Activated naive CD4-positive, alpha-beta T cell treated with anti-CD3 and anti-CD28 coated beads, Interleukin-2, amount 50 U/mL, for 24 hours (primary cell): ENCODE measurements at regions not wholly inside any gene's neighbourhood (a gene's known extent, or its start where the extent isn't known, plus 50 kb on each side); places are given as distances from the start of the nearest gene placed in this dataset.
A peak's percentile ranks its signal among the peaks of the same experiment; 100 is the strongest.
"Not testable (repeated sequence)": the region's sequence is repeated elsewhere in the genome, so short reads cannot be mapped to it uniquely, and the experiment has no call there.

Experiments
- H3K27ac Mint-ChIP-seq: one replicate; pipeline ENCODE4 v1.8.0; 2021; ENCODE audit warnings: mild to moderate bottlenecking, mixed read lengths
- H3K27me3 Mint-ChIP-seq: one replicate; pipeline ENCODE4 v1.8.0; 2021; ENCODE audit warnings: mixed read lengths
- H3K36me3 Mint-ChIP-seq: one replicate; pipeline ENCODE4 v1.8.0; 2021; ENCODE audit warnings: mixed read lengths
- H3K4me1 Mint-ChIP-seq: one replicate; pipeline ENCODE4 v1.8.0; 2021; ENCODE audit warnings: mixed read lengths
- H3K4me3 Mint-ChIP-seq: one replicate; pipeline ENCODE4 v1.8.0; 2021; ENCODE audit warnings: mild to moderate bottlenecking, mixed read lengths
- H3K9me3 Mint-ChIP-seq: one replicate; pipeline ENCODE4 v1.8.0; 2021; ENCODE audit warnings: mixed read lengths

DNA sequence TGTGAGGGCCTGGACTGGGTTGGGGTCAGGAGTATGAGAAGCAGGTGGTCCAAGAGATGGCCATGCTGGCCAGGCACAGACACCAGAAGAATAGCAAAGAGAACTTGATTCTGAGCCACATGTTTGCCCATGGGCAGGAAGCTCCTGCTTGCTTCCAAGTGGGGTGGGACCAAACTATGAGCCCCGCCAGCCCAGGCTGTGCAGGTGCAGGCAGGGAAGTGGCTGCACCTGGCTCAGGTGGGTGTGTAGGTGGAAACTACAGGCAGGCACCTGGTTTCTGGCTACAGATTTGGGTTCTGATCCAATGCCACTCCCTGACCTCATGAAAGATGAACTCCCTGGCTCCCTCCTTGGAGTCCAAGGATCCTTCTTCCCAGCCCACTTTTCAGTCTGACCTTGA, 207.9 kb upstream of the KLF3 start:
- Mint-ChIP-seq H3K9me3 (no peaks in the 10 kb centered on the region), H3K36me3 (no peaks in the 10 kb centered on the region), H3K27ac (peak overlapping the region; percentile 43), H3K4me1 (peaks cover 53% of the 10 kb centered on the region), H3K4me3 (no peak overlapping the region), H3K27me3 (no peaks in the 10 kb centered on the region)

DNA sequence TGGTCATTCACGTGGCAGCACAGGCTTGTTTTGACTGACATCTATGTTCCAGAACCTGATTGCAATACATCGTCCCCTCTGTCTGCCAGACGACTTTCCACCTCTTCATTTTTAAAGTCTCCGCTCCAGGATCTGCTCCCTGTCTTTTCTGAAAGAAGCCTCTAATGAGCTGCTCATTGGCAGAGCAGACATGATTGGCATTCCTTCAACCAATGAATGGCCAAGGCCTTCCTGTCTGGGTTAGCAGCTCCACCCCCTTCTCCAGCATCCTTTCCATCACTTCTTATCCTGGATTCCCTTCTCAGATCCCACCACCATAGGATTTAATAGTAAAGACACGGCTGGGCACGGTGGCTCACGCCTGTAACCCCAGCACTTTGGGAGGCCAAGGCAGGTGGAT, 202.7 kb upstream of the KLF3 start:
- Mint-ChIP-seq H3K36me3 (no peaks in the 10 kb centered on the region), H3K27me3 (no peaks in the 10 kb centered on the region), H3K9me3 (no peaks in the 10 kb centered on the region), H3K27ac (no peak overlapping the region), H3K4me1 (peaks cover 17% of the 10 kb centered on the region), H3K4me3 (no peak overlapping the region)

DNA sequence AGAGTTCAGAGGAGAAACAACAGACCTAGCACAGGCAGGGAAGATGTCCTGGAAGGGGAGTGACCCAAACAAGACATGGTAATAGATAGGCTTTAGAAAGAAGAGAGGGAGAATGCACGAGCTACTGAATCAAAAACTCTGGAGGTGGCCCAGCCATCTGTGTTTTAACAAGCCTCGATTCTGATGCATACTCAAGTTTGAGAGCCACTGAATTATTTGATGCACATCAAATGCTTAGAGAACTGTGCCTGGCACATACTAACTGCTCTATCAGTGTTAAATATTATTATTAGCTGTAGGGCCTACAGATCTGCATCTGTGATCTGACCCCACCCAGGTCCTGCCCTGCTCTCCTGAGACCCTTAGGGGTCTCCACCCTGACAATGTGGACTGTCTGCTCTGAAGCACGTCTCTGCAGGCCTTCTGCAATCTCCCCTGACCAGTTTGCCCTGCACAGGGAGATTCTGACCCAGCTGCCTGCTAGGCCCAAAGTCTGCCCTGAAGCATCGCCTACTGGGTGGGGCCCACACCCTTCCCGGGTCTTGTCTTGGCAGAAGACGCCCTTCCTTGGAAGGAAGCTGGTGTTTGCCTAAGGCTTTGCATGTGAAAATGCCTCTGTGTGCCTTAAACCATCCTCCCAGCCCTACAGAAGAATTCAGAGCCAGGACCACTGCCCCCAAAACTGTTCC, 201.5 kb upstream of the KLF3 start:
- H3K27ac Mint-ChIP-seq = no peak overlapping the region
- peaks cover 11% of the 10 kb centered on the region for H3K4me1 Mint-ChIP-seq
- no peak overlapping the region for H3K4me3 Mint-ChIP-seq
- H3K36me3 Mint-ChIP-seq = peaks cover 3% of the 10 kb centered on the region
- no peaks in the 10 kb centered on the region for H3K27me3 Mint-ChIP-seq
- H3K9me3 Mint-ChIP-seq = peaks cover 6% of the 10 kb centered on the region

DNA sequence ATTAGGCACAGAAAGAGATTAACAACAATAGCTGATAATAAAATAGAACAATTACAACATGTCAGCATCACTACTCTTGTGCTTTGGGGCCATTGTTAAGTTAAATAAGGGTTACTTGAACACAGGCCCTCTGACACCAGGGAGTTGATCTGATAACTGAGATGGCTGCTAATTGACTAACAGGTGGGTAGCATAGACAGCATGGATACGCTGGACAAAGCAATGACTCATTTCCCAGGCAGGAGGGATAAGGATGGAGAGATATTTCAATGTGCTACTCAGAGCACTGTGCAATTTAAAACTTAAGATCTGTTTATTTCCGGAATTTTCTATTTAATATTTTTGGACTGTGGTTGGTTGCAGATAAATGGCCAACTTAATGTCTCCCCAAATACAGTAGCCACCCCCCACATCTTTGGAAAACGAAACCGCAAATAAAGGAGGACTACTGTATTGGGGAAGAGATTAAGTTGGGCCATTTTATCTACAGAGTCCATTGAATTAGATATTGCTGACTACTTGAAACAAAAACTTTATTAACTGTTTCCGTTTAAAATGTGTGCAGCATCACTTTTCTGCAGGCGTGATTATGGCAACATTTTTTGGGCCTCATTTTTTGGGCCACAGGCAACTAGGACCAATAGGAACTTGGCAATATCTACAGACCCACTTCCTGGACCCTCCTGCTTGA, 200.6 kb upstream of the KLF3 start:
- no peak overlapping the region for H3K4me3 Mint-ChIP-seq
- H3K27me3 Mint-ChIP-seq = no peaks in the 10 kb centered on the region
- no peak overlapping the region for H3K27ac Mint-ChIP-seq
- H3K36me3 Mint-ChIP-seq = peaks cover 3% of the 10 kb centered on the region
- peaks cover 6% of the 10 kb centered on the region for H3K9me3 Mint-ChIP-seq
- peaks cover 11% of the 10 kb centered on the region for H3K4me1 Mint-ChIP-seq

DNA sequence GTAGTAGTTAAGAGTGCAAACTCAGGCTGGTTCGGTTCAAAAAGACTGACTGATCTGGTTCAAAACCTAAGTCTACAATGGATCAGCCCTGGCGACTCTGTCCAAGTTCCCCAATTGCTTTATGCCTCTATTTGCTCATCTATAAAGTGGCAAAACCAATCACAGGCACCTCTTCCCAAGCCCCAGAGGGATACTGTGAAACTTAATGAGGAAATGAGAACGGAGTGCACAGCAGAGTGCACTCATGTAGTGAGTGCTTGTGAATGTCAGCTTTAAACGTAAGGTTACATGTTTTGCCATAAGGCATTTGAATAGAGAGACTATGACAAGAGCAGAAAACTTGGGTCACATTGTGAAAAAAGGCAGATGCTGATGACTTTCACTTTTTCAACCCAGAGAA, 199.7 kb upstream of the KLF3 start:
- peaks cover 11% of the 10 kb centered on the region for H3K4me1 Mint-ChIP-seq
- H3K27ac Mint-ChIP-seq = no peak overlapping the region
- no peaks in the 10 kb centered on the region for H3K27me3 Mint-ChIP-seq
- H3K9me3 Mint-ChIP-seq = peaks cover 6% of the 10 kb centered on the region
- H3K36me3 Mint-ChIP-seq = peaks cover 3% of the 10 kb centered on the region
- peak overlapping the region; percentile 19 for H3K4me3 Mint-ChIP-seq

DNA sequence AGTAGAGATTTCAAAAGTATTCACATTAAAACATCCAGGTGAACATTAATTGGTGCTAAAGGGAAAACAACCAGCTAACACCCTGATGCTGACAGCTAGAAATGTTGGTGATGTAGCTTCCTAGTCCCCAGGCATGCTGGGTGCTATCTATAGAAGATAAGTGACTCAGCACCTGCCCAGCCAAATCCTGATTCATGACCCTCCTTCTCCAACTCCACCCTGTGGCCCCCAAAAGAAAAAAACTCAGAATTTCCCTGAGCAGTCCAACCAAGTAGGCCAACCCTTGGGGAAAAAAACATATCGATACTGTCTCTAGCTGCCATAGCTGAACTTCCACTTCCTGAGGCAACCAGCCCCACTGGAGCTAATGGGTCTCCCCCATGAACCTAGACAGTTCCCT, 197.6 kb upstream of the KLF3 start:
- H3K36me3 Mint-ChIP-seq = peaks cover 3% of the 10 kb centered on the region
- no peak overlapping the region for H3K27ac Mint-ChIP-seq
- peaks cover 6% of the 10 kb centered on the region for H3K9me3 Mint-ChIP-seq
- no peak overlapping the region for H3K4me3 Mint-ChIP-seq
- no peaks in the 10 kb centered on the region for H3K27me3 Mint-ChIP-seq
- H3K4me1 Mint-ChIP-seq = peaks cover 11% of the 10 kb centered on the region

DNA sequence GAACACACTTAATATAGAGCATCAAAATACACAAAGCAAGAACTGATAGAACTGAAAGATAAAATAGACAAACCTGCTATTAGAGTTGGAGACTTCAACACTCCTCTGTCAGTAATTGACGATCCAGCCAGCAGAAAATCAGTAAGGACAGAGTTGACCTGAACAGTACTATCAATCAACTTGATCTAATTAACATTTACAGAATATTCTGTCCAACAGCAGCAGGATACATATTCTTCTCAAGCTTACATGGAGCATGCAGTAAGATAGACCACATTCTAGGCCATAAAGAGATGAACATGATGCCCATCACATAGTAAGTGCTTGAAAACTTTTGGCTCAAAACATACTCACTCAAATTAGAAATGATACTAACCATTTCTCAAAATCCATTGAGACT, 196.7 kb upstream of the KLF3 start:
- Mint-ChIP-seq H3K9me3 (peaks cover 6% of the 10 kb centered on the region), H3K36me3 (peaks cover 3% of the 10 kb centered on the region), H3K4me1 (peaks cover 11% of the 10 kb centered on the region), H3K27me3 (no peaks in the 10 kb centered on the region), H3K27ac (no peak overlapping the region), H3K4me3 (no peak overlapping the region)

DNA sequence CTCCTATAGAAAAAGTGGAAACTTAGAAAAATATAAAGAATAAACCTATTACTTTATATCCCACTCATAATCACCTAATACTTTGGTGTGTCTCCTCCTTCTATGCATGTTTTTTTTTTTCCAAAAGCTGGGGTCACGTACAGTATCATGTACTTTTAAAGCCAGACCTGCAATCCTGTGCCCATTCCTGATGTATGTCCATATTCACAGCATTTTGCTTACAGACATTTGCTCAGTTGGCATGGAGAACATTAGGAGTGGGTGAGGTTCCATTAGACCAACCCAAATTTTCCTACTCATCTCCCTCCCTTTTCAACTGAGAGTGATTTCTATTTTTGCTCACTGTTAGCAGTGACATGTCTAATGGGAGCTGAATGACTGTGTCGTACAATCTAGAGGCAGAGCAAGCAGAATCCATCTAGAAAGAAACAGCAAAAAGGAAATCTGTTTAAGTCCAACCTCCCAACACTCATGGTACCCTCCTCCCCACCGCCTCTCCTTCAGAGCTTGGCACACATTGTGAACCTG, 195.6 kb upstream of the KLF3 start:
- peaks cover 11% of the 10 kb centered on the region for H3K4me1 Mint-ChIP-seq
- no peaks in the 10 kb centered on the region for H3K27me3 Mint-ChIP-seq
- peaks cover 3% of the 10 kb centered on the region for H3K36me3 Mint-ChIP-seq
- no peak overlapping the region for H3K4me3 Mint-ChIP-seq
- no peak overlapping the region for H3K27ac Mint-ChIP-seq
- H3K9me3 Mint-ChIP-seq = peaks cover 6% of the 10 kb centered on the region

DNA sequence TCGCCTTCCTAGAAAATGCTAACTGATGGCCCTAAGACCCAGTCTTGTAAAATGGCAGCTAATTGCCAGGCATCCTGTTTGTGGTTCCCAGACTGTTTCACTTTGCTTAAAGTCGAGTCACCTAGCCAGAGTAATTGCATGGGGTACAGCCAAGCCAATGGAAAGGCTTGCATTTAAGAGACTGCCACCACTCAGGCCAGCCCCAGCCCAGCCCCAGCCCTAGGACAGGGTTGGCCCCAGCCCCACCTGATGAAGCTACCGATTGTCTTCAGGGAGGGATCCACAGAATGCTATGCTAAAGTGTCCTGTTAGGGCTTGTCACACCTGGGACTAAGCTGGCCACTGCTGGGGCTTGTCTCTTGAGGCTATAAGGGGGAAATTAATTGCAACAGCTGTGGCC, 194.6 kb upstream of the KLF3 start:
- Mint-ChIP-seq H3K27ac (no peak overlapping the region), H3K4me1 (peaks cover 7% of the 10 kb centered on the region), H3K4me3 (no peak overlapping the region), H3K27me3 (no peaks in the 10 kb centered on the region), H3K9me3 (peaks cover 6% of the 10 kb centered on the region), H3K36me3 (peaks cover 3% of the 10 kb centered on the region)

DNA sequence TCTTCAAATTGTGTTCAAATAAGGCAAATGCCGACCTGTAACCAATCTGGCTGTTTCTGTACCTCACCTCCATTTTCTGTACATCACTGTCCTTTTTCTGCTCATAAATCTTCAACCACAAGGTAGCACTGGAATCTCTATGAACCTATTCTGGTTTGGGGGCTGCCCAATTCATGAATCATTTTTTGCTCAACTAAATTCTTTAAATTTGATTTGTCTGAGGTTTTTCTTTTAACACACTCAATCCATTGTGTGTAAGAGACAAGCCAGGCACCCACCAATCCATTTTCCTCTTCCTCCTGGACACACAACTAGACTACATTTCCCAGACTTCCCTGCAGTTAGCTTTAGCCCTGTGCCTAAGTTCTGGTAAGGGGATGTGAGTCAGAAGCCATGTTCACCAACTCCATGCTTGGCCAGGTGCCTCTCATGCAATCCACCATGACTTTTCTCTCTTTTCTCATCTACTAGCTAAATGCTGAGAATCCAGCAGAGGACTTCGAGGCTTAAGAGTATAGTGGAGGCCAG, 193.2 kb upstream of the KLF3 start:
- Mint-ChIP-seq H3K27ac (no peak overlapping the region), H3K27me3 (no peaks in the 10 kb centered on the region), H3K9me3 (peaks cover 12% of the 10 kb centered on the region), H3K4me3 (no peak overlapping the region), H3K36me3 (peaks cover 6% of the 10 kb centered on the region), H3K4me1 (no peaks in the 10 kb centered on the region)

DNA sequence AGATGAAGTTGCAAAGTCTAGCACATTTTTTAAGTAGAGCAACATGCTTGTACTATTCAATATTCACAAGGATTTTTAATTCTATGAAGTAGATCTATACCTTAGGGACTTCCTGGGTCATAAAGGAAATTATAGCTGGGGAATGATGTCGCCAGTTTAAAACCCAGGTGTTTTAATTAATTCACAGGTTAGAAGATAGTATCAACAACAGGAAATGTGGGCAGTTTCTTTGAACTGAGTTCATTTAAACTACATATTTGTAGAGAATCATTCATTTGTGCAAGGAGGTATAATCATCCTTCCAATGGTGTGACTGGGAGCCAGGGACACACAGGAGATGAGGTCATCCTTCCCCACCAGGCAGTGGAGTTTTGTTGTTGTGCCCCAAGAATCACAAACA, 181.3 kb upstream of the KLF3 start:
- H3K9me3 Mint-ChIP-seq = no peaks in the 10 kb centered on the region
- H3K4me1 Mint-ChIP-seq = peaks cover 18% of the 10 kb centered on the region
- H3K4me3 Mint-ChIP-seq = no peak overlapping the region
- H3K27me3 Mint-ChIP-seq = no peaks in the 10 kb centered on the region
- H3K27ac Mint-ChIP-seq = no peak overlapping the region
- H3K36me3 Mint-ChIP-seq = no peaks in the 10 kb centered on the region

DNA sequence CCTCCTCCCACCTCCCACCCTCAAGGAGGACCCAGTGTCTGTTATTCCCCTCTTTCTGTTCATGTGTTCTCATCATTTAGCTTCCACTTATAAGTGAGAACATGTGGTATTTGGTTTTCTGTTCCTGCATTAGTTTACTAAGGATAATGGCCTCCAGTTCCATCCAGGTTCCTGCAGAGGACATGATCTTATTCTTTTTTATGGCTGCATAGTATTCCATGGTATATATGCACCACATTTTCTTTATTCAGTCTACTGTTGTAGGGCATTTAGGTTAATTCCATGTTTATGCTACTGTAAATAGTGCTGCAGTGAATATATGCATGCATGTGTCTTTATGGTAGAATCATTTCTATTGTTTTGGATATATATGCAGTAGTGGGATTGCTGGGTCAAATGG, 180.4 kb upstream of the KLF3 start:
- not testable (repeated sequence) for H3K9me3 Mint-ChIP-seq, H3K36me3 Mint-ChIP-seq, H3K4me3 Mint-ChIP-seq, H3K27me3 Mint-ChIP-seq
- Mint-ChIP-seq H3K4me1 (peaks cover 20% of the 10 kb centered on the region), H3K27ac (peak overlapping the region; percentile 62)

DNA sequence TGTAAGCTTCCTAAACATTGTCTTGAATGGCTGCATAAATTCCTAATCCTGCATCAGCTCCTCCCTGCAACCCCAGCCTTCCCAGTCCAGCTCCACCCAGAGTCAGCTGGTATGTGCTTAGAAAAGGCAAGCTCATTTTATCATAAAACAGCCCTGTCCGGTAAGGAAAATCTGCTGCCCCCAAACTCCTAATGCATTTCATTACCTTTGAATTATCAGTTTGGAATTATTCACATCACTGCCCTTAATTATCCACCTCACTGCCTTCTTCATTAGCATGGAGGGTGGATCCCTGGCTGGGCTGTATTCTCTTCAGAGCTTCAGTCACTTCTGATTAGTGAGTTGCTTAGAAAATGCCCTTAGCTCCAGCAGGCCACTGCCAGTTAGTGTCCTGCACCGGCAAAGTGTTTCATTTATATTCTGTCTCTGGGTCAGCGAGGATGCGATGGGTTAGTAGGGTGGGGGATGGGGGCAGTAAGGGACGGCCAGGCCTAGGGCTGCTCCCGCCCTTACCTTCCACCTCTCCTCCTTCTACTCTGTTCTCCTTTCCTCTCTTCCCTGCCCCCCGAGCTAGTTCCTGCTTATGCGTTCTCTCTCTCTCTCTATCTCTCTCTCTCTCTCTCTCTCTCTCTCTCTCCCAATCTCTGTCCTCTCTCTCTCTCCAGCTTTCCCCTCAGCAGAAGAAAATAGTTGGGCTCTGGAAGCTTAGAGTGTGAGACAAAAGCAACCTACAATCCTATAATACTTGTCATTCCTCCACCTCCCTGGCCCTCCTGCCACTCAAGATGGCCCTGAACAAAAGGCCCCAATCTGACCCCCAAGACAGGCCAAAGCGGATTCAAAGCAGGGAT, 174.8 kb upstream of the KLF3 start:
- Mint-ChIP-seq H3K36me3 (peaks cover 1% of the 10 kb centered on the region), H3K4me3 (peak overlapping the region; percentile 87), H3K4me1 (peaks cover 39% of the 10 kb centered on the region), H3K9me3 (no peaks in the 10 kb centered on the region), H3K27me3 (no peaks in the 10 kb centered on the region), H3K27ac (peak overlapping the region; percentile 98)

DNA sequence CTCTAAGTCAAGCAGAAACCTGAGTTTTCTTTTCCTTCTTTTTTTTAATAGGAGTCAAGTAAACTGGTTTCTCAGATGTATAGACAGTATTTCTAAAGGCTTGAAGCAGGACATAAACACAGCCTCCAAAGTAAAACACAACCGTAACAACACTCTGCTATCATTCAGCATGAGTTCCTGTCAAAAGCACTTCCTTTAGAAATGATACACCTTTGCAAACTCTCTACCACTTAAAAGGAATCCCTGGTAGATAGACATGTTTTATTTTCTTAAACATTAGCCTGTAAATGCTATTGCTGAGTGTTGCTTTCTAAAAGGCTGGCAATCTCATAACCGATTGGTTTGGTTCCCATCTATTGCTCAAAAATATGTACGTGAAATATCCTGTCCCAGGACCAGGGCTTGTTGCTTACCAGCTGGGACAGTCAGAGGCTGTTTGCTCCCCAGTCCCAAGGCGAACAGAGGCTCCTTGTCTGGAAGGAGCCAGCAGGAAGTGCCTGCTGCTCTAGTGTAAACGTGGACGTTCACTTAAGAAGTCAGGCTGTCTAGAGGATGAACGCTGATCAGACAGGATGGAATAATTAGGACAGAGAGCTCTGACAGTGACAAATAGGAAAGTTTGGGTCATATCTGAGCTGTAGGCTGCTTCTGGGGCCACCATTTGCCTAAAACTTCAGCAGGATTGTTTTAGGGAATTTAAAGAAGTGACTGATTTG, 173.9 kb upstream of the KLF3 start:
- peaks cover 1% of the 10 kb centered on the region for H3K36me3 Mint-ChIP-seq
- peak overlapping the region; percentile 87 for H3K4me3 Mint-ChIP-seq
- peaks cover 39% of the 10 kb centered on the region for H3K4me1 Mint-ChIP-seq
- peak overlapping the region; percentile 98 for H3K27ac Mint-ChIP-seq
- no peaks in the 10 kb centered on the region for H3K27me3 Mint-ChIP-seq
- no peaks in the 10 kb centered on the region for H3K9me3 Mint-ChIP-seq

DNA sequence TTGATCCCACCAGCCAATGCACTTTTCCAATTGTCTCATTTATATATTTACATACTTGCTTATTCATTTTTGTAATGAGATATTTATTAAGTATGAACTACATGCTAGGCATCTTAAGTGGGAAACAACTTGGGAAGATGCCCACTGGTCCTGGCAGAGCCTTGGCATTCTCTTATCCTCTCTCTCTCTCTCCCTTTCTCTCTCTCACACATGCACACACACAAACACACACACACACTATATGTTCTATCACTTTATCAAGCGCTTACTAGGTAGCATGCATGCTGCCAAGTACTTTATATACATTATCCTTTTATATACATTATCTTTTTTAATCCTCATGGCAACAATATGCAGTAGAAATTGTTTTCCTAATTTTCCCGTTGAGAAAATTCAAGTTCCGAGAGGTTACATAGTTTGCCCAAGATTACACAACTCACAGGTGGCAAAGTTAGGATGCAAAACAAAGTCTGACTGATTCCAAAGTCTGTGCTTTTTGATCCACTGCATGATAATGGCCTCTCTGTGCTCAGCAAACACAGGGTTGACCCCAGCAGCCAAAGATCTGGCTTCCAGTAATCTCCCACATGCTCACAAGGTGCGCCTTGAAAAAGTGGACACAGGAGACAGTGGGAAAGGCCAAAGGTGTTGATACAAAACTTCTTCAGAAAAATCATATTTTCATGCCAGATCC, 173.1 kb upstream of the KLF3 start:
- H3K9me3 Mint-ChIP-seq = no peaks in the 10 kb centered on the region
- H3K27me3 Mint-ChIP-seq = no peaks in the 10 kb centered on the region
- H3K4me1 Mint-ChIP-seq = peaks cover 39% of the 10 kb centered on the region
- H3K36me3 Mint-ChIP-seq = peaks cover 1% of the 10 kb centered on the region
- H3K4me3 Mint-ChIP-seq = peak overlapping the region; percentile 87
- H3K27ac Mint-ChIP-seq = peak overlapping the region; percentile 98
